ENCODE measurements at regions not wholly inside any gene's neighbourhood (a gene's known extent, or its start where the extent isn't known, plus 50 kb on each side); places are given as distances from the start of the nearest gene placed in this dataset.

DNA sequence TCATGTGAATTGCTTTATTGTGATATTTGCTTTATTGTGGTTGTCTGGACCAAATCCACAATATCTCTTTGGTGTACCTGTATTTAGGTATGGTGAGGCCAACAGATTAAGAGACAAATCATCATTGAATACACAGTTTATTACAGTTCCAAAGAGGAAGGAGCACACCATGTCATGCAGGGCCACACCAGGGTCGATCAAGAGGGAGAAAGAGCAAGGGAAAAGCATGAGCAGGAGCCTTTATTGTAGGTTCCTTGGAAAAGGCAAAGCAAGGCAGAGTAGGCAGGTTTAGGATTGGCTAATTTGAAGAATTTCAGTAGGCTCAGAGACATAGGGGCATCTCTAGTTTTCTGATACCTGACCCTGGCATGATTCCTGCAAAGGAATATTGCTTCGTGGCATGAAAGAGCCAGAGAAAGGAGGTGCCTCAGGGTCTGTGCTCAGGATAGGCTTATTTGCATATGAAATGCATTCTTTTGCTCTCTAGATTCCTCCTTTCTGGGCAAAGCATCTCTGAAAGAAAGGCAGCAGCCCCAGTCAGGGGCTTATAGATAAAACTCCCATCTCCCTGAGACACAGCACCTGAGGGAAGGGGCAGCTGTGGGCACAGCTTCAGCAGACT, 214.2 kb upstream of the ERBB4 start:
- no peak for DNase-seq
- Histone ChIP-seq H3K4me1 (no peaks in the 10 kb centered on the region), H3K36me3 (ENCODE audit: low read depth, missing control alignments) (no peaks in the 10 kb centered on the region), H3K27me3 (no peaks in the 10 kb centered on the region), H3K4me3 (no peak overlapping the region), H3K9me3 (no peaks in the 10 kb centered on the region), H3K27ac (no peak overlapping the region)
- intact Hi-C loops (cut with DNase I; ENCODE audit: low total_unique reads) = no loop called here
- 64 to 78% methylated on average over 2 of the region's 2 CpGs for WGBS, 2 donors
- no peak for TF ChIP-seq POLR2A (IDR thresholded peaks at IDR 0.05)
- TF ChIP-seq, protein P1, sequence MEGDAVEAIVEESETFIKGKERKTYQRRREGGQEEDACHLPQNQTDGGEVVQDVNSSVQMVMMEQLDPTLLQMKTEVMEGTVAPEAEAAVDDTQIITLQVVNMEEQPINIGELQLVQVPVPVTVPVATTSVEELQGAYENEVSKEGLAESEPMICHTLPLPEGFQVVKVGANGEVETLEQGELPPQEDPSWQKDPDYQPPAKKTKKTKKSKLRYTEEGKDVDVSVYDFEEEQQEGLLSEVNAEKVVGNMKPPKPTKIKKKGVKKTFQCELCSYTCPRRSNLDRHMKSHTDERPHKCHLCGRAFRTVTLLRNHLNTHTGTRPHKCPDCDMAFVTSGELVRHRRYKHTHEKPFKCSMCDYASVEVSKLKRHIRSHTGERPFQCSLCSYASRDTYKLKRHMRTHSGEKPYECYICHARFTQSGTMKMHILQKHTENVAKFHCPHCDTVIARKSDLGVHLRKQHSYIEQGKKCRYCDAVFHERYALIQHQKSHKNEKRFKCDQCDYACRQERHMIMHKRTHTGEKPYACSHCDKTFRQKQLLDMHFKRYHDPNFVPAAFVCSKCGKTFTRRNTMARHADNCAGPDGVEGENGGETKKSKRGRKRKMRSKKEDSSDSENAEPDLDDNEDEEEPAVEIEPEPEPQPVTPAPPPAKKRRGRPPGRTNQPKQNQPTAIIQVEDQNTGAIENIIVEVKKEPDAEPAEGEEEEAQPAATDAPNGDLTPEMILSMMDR (IDR thresholded peaks at IDR 0.05) = no peak

DNA sequence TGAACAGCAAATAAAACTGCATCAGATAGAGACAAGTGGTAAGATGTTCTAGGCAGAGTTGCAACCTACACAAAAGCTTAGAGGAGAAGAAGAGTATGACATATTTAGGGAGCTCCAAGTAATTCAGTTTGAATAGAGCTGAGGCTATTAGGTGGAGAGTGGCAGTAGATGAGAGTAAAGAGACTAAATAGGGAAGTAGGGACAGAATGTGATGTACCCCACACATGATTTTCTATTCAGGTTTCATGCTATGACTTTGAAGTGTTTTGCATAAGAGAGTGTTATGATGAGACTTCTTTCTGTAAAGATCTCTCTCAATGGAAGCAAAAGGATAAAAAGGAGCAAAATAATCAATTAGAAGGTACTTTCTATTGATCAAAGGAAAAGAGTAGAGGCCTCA, 206.8 kb upstream of the ERBB4 start:
- H3K36me3 ChIP-seq (ENCODE audit: low read depth, missing control alignments) = no peaks in the 10 kb centered on the region
- intact Hi-C loops (cut with DNase I; ENCODE audit: low total_unique reads) = no loop called here

DNA sequence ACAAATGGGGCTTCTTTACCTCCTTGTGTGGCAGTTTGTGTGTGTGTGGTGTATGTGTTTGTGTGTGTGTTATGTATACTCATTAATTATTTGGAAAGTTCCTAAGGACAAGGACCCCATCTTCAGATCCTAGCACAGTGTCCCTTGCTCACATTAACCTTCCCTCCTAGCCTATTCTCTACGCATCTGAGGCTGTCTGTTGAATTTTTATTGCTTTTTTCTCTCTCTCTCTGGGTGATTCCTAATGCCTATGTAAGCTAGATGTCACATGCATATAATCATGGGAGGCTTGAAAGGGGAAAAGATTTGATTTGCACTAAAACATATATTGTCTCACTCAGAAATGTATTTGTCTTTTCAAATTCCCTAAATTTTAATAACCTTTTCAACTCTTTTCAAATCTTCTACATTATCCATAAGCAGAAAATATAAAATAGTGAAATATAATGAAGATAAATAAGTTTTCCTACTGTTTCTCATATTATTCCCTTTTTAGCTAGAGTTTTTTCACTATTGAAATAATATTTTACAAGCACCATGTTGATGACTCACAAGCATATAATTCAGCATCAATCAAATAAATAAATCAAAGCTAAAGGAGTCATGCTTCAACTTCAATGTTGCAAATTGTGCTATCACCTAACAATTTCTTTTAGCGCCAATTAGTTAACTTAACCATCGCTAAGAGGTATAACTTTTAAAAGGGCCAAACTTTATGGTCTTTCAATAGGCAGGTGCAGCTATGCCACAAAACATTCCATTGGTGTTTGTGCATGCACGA, 199.0 kb upstream of the ERBB4 start:
- Histone ChIP-seq H3K9me3 (no peaks in the 10 kb centered on the region), H3K27ac (no peak overlapping the region), H3K4me3 (no peak overlapping the region), H3K4me1 (no peaks in the 10 kb centered on the region), H3K36me3 (ENCODE audit: low read depth, missing control alignments) (no peaks in the 10 kb centered on the region), H3K27me3 (no peaks in the 10 kb centered on the region)
- intact Hi-C loops (cut with DNase I; ENCODE audit: low total_unique reads) = no loop called here
- no peak for TF ChIP-seq POLR2A (IDR thresholded peaks at IDR 0.05)
- TF ChIP-seq, protein P1 (IDR thresholded peaks at IDR 0.05) = no peak
- DNase-seq = no peak
- WGBS, 2 donors = 83 to 88% methylated on average over 4 of the region's 4 CpGs

More for the DNA sequence above, 206.8 kb upstream of the ERBB4 start:
- H3K4me3 ChIP-seq = no peak overlapping the region
- no peak for TF ChIP-seq POLR2A (IDR thresholded peaks at IDR 0.05)
- TF ChIP-seq, protein P1 (IDR thresholded peaks at IDR 0.05) = no peak
- no peaks in the 10 kb centered on the region for H3K27me3 ChIP-seq
- no peaks in the 10 kb centered on the region for H3K4me1 ChIP-seq
- H3K9me3 ChIP-seq = no peaks in the 10 kb centered on the region
- DNase-seq = no peak
- H3K27ac ChIP-seq = no peak overlapping the region

DNA sequence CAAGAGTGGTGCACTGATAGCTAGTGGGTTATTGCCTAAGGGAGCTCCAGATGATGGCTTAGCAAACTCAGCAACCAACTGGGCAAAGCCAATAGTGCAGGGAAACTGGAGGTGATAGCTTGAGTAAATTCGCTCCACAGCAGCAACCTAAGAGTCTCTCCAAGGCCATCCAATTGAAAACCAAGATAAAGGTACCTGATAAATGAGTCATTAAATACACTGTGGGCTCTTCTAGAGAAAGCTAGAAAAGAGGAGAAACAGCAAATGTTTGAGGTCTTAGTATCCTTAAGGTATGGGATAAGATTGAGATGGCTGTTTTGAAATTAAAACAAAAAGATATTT, 197.8 kb upstream of the ERBB4 start:
- DNase-seq = no peak
- H3K27ac ChIP-seq = no peak overlapping the region
- H3K4me3 ChIP-seq = no peak overlapping the region
- H3K9me3 ChIP-seq = no peaks in the 10 kb centered on the region
- H3K36me3 ChIP-seq (ENCODE audit: low read depth, missing control alignments) = no peaks in the 10 kb centered on the region
- H3K27me3 ChIP-seq = no peaks in the 10 kb centered on the region
- intact Hi-C loops (cut with DNase I; ENCODE audit: low total_unique reads) = no loop called here
- TF ChIP-seq, protein P1 (IDR thresholded peaks at IDR 0.05) = no peak
- no peak for TF ChIP-seq POLR2A (IDR thresholded peaks at IDR 0.05)
- WGBS, 2 donors = 73 to 81% methylated on average over 1 of the region's 1 CpG
- H3K4me1 ChIP-seq = no peaks in the 10 kb centered on the region

DNA sequence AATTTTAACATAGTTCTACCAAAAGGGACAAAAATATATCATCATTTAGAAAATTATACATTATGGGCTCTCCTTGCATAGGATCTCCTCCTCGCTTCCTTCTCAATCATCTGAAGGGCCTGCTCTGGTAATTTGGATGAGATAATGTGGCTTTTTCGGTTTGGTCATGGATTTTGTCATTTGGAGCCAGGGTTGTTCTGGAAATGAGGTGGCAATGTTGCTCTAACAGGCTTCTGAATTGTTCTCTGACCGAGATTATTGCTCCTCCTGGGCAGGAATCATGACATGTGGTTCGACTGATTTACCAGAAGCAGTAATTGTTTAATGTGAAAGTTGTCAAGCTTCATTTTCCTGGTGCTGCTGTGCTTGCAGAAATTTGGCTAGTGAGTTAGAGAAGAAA, 194.7 kb upstream of the ERBB4 start:
- TF ChIP-seq, protein P1 (IDR thresholded peaks at IDR 0.05) = no peak
- TF ChIP-seq POLR2A (IDR thresholded peaks at IDR 0.05) = no peak

More for the DNA sequence above, 194.7 kb upstream of the ERBB4 start:
- H3K36me3 ChIP-seq (ENCODE audit: low read depth, missing control alignments) = no peaks in the 10 kb centered on the region
- H3K4me3 ChIP-seq = no peak overlapping the region
- H3K4me1 ChIP-seq = no peaks in the 10 kb centered on the region
- H3K9me3 ChIP-seq = no peaks in the 10 kb centered on the region
- intact Hi-C loops (cut with DNase I; ENCODE audit: low total_unique reads) = no loop called here
- 86 to 87% methylated on average over 4 of the region's 4 CpGs for WGBS, 2 donors
- no peak overlapping the region for H3K27ac ChIP-seq
- no peaks in the 10 kb centered on the region for H3K27me3 ChIP-seq
- no peak for DNase-seq
